DOHH2 (cell line): ENCODE measurements at regions not wholly inside any gene's neighbourhood (a gene's known extent, or its start where the extent isn't known, plus 50 kb on each side); places are given as distances from the start of the nearest gene placed in this dataset.

Experiments used
- H3F3A ChIP-seq: fragments of 200-600 bp; sonication (generic), shearing (Covaris generic); 2 replicates; pipeline ENCODE4 v1.6.0; 2016; ENCODE audit warnings: antibody characterized with exemption, mild to moderate bottlenecking; ENCODE audit not compliant: control insufficient read depth, insufficient read depth
- H3K27ac ChIP-seq: fragments of 200-600 bp; sonication (generic); 2 replicates; pipeline ENCODE4 v1.5.1; 2014; ENCODE audit warnings: low read depth, mild to moderate bottlenecking, low read length, moderate library complexity
- H3K27me3 ChIP-seq: fragments of 200-600 bp; sonication (generic); 2 replicates; pipeline ENCODE4 v1.6.1; 2014; ENCODE audit warnings: mild to moderate bottlenecking, low read length, mixed read lengths; ENCODE audit not compliant: control insufficient read depth
- H3K36me3 ChIP-seq: fragments of 200-600 bp; sonication (generic); 2 replicates; pipeline ENCODE4 v1.6.1; 2014; ENCODE audit warnings: mild to moderate bottlenecking, low read length, moderate library complexity, mixed read lengths; ENCODE audit not compliant: control insufficient read depth
- H3K4me1 ChIP-seq: fragments of 200-600 bp; sonication (generic); 2 replicates; pipeline ENCODE4 v1.6.1; 2014; ENCODE audit warnings: mild to moderate bottlenecking, low read length, mixed read lengths; ENCODE audit not compliant: control insufficient read depth
- H3K4me2 ChIP-seq: fragments of 200-600 bp; sonication (generic); 2 replicates; pipeline ENCODE4 v1.6.0; 2014; ENCODE audit warnings: mild to moderate bottlenecking, low read length, moderate library complexity
- H3K4me3 ChIP-seq: fragments of 200-600 bp; sonication (generic); 2 replicates; pipeline ENCODE4 v1.5.1; 2014; ENCODE audit warnings: mild to moderate bottlenecking, low read length, mixed read lengths
- H3K79me2 ChIP-seq: fragments of 200-600 bp; sonication (generic); 2 replicates; pipeline ENCODE4 v1.6.1; 2014; ENCODE audit warnings: mild to moderate bottlenecking, low read length, mixed read lengths; ENCODE audit not compliant: control insufficient read depth
- H3K9me2 ChIP-seq: fragments of 200-600 bp; sonication (generic); replicated peaks from 2 replicates; pipeline ENCODE4 v1.6.1; 2014; ENCODE audit warnings: mild to moderate bottlenecking, low read length, mixed read lengths; ENCODE audit not compliant: control insufficient read depth
- H3K9me3 ChIP-seq: fragments of 200-600 bp; sonication (generic); 2 replicates; pipeline ENCODE4 v1.6.1; 2014; ENCODE audit warnings: antibody characterized with exemption, low read length, mixed read lengths; ENCODE audit not compliant: control insufficient read depth, insufficient read depth
- H4K20me1 ChIP-seq: fragments of 200-600 bp; sonication (generic); 2 replicates; pipeline ENCODE4 v1.6.0; 2014; ENCODE audit warnings: low read depth, mild to moderate bottlenecking, antibody characterized with exemption, low read length, moderate library complexity; ENCODE audit not compliant: control insufficient read depth, insufficient read depth
- CTCF ChIP-seq: fragments of 200-600 bp; sonication (generic); IDR thresholded peaks from one replicate; pipeline ENCODE4 v1.5.1; 2014; ENCODE audit warnings: antibody characterized with exemption, mild to moderate bottlenecking, low read depth, low read length; ENCODE audit not compliant: poor library complexity, severe bottlenecking
- EZH2phosphoT487 ChIP-seq: fragments of 200-600 bp; sonication (generic); IDR thresholded peaks from 2 replicates; pipeline ENCODE4 v1.6.1; 2017; ENCODE audit warnings: borderline replicate concordance, mild to moderate bottlenecking, antibody characterized with exemption, low read length, moderate library complexity, mixed read lengths

- no peaks in the 10 kb centered on the region for H3K9me3 ChIP-seq
- no peak overlapping the region for H3K27ac ChIP-seq
- no peaks in the 10 kb centered on the region for H3K4me1 ChIP-seq
- H3K9me2 ChIP-seq, result no peaks in the 10 kb centered on the region
- H3F3A ChIP-seq, result no peaks in the 10 kb centered on the region
- no peaks in the 10 kb centered on the region for H3K27me3 ChIP-seq
- H3K4me3 ChIP-seq, result no peak overlapping the region
- no peak for TF ChIP-seq CTCF
- no peak for TF ChIP-seq EZH2phosphoT487
- no peaks in the 10 kb centered on the region for H3K36me3 ChIP-seq
- no peak overlapping the region for H3K4me2 ChIP-seq
- no peaks in the 10 kb centered on the region for H3K79me2 ChIP-seq
- H4K20me1 ChIP-seq, result no peaks in the 10 kb centered on the region
Observed at GRCh38 chr13:107733276-107733675, 482.1 kb downstream of the LIG4 start.

- Histone ChIP-seq H3K9me3 (no peaks in the 10 kb centered on the region), H3F3A (no peaks in the 10 kb centered on the region), H3K4me2 (no peak overlapping the region), H3K36me3 (no peaks in the 10 kb centered on the region), H3K27me3 (no peaks in the 10 kb centered on the region), H3K79me2 (no peaks in the 10 kb centered on the region), H3K9me2 (no peaks in the 10 kb centered on the region), H3K4me3 (no peak overlapping the region), H4K20me1 (no peaks in the 10 kb centered on the region), H3K27ac (no peak overlapping the region), H3K4me1 (no peaks in the 10 kb centered on the region)
- no peak for TF ChIP-seq CTCF
- no peak for TF ChIP-seq EZH2phosphoT487
Observed at GRCh38 chr13:107730813-107731212, 484.5 kb downstream of the LIG4 start.

- H3K4me2 ChIP-seq, result no peak overlapping the region
- H3K27me3 ChIP-seq, result no peaks in the 10 kb centered on the region
- H3K4me1 ChIP-seq, result no peaks in the 10 kb centered on the region
- no peaks in the 10 kb centered on the region for H3K9me2 ChIP-seq
- no peaks in the 10 kb centered on the region for H4K20me1 ChIP-seq
- no peaks in the 10 kb centered on the region for H3F3A ChIP-seq
- H3K79me2 ChIP-seq, result no peaks in the 10 kb centered on the region
- H3K36me3 ChIP-seq, result no peaks in the 10 kb centered on the region
- H3K4me3 ChIP-seq, result no peak overlapping the region
- H3K9me3 ChIP-seq, result no peaks in the 10 kb centered on the region
- TF ChIP-seq CTCF (no peak), EZH2phosphoT487 (no peak)
- no peak overlapping the region for H3K27ac ChIP-seq
Observed at GRCh38 chr13:107721125-107721869, 494.0 kb downstream of the LIG4 start.
